ENCODE measurements at regions not wholly inside any gene's neighbourhood (a gene's known extent, or its start where the extent isn't known, plus 50 kb on each side); places are given as distances from the start of the nearest gene placed in this dataset.

DNA sequence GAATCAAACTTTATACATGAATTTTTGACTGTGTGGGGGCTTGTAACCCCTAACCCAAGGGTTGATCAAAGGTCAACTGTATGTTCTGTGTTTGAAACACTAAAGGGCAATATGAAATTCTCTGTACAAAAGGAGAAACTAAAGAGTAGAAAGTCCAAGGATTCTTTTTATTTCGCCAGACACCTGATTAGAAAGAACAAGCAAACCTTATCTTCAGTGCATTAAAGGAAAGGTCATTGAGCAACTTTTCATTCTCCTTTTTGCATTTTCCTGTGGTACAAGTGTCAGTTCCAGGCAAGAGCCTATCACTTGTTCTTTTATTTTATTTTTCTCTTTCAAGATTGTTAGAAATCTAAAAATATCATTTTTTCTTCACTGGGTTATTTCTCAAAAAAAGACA lies 430.1 kb upstream of the EPHA3 start:
- TF ChIP-seq, protein P1, sequence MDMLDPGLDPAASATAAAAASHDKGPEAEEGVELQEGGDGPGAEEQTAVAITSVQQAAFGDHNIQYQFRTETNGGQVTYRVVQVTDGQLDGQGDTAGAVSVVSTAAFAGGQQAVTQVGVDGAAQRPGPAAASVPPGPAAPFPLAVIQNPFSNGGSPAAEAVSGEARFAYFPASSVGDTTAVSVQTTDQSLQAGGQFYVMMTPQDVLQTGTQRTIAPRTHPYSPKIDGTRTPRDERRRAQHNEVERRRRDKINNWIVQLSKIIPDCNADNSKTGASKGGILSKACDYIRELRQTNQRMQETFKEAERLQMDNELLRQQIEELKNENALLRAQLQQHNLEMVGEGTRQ (IDR thresholded peaks at IDR 0.05; ENCODE audit: low read length) = no peak
- TF ChIP-seq, protein P2, sequence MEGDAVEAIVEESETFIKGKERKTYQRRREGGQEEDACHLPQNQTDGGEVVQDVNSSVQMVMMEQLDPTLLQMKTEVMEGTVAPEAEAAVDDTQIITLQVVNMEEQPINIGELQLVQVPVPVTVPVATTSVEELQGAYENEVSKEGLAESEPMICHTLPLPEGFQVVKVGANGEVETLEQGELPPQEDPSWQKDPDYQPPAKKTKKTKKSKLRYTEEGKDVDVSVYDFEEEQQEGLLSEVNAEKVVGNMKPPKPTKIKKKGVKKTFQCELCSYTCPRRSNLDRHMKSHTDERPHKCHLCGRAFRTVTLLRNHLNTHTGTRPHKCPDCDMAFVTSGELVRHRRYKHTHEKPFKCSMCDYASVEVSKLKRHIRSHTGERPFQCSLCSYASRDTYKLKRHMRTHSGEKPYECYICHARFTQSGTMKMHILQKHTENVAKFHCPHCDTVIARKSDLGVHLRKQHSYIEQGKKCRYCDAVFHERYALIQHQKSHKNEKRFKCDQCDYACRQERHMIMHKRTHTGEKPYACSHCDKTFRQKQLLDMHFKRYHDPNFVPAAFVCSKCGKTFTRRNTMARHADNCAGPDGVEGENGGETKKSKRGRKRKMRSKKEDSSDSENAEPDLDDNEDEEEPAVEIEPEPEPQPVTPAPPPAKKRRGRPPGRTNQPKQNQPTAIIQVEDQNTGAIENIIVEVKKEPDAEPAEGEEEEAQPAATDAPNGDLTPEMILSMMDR (IDR thresholded peaks at IDR 0.05; ENCODE audit: control extremely low read depth in 1 of 3, insufficient read depth in 1 of 3, low read depth in 1 of 3, low read length in 3 of 3) = no peak
- no peak for TF ChIP-seq TAF1 (IDR thresholded peaks at IDR 0.05; ENCODE audit: low read depth, low read length)

Measured in H1 (cell line).